SK-N-MC (cell line): ENCODE measurements at regions not wholly inside any gene's neighbourhood (a gene's known extent, or its start where the extent isn't known, plus 50 kb on each side); places are given as distances from the start of the nearest gene placed in this dataset.
"Not testable (repeated sequence)": the region's sequence is repeated elsewhere in the genome, so short reads cannot be mapped to it uniquely, and the experiment has no call there.

Source experiments
- DNase-seq: peaks from one replicate; pipeline ENCODE4 v3.0.0-alpha.2; 2011; ENCODE audit warnings: low read depth, low spot score
- H3K27ac ChIP-seq: fragments of 200-600 bp; sonication (generic); 2 replicates; pipeline ENCODE4 v1.5.1; 2016; ENCODE audit warnings: mixed run types
- H3K36me3 ChIP-seq: fragments of 200-600 bp; sonication (generic); 2 replicates; pipeline ENCODE4 v1.6.1; 2017; ENCODE audit warnings: antibody characterized with exemption, low read length, mixed read lengths; ENCODE audit not compliant: insufficient read depth
- H3K4me3 ChIP-seq: fragments of 200-600 bp; sonication (generic); 2 replicates; pipeline ENCODE4 v1.5.1; 2016
- H3K9ac ChIP-seq: fragments of 200-600 bp; sonication (generic); 2 replicates; pipeline ENCODE4 v1.8.0; 2017; ENCODE audit warnings: mixed run types, mixed read lengths; ENCODE audit not compliant: insufficient read length
- H3K9me3 ChIP-seq: fragments of 200-600 bp; sonication (generic); 2 replicates; pipeline ENCODE4 v1.6.1; 2017; ENCODE audit warnings: low read depth, mild to moderate bottlenecking, antibody characterized with exemption, low read length, moderate library complexity, mixed read lengths
- EZH2 ChIP-seq: fragments of 200-600 bp; sonication (generic); IDR thresholded peaks from one replicate; pipeline ENCODE4 v1.6.1; 2017; ENCODE audit warnings: antibody characterized with exemption
- FOXP2 ChIP-seq: optimal IDR thresholded peaks from 2 replicates; pipeline ENCODE3; 2011; ENCODE audit warnings: mild to moderate bottlenecking, moderate library complexity; ENCODE audit not compliant: insufficient read depth; ENCODE audit errors: extremely low read length, control extremely low read depth
- POLR2AphosphoS5 ChIP-seq: IDR thresholded peaks from 2 replicates; pipeline ENCODE4 v1.6.1; 2012; ENCODE audit warnings: mild to moderate bottlenecking, low read depth, low read length, borderline replicate concordance

GRCh38 chr1:67537667-67538018 lies 107.4 kb upstream of the SERBP1 start:
- DNase-seq, result no peak
- H3K9me3 ChIP-seq, result no peaks in the 10 kb centered on the region
- H3K27ac ChIP-seq, result no peak overlapping the region
- H3K4me3 ChIP-seq, result no peak overlapping the region
- H3K36me3 ChIP-seq, result no peaks in the 10 kb centered on the region
- no peak overlapping the region for H3K9ac ChIP-seq
- no peak for TF ChIP-seq POLR2AphosphoS5
- TF ChIP-seq FOXP2, result no peak
- TF ChIP-seq EZH2, result no peak

GRCh38 chr1:67540025-67540732 lies 110.0 kb upstream of the SERBP1 start:
- Histone ChIP-seq H3K4me3 (no peak overlapping the region), H3K9me3 (no peaks in the 10 kb centered on the region), H3K9ac (no peak overlapping the region), H3K36me3 (no peaks in the 10 kb centered on the region), H3K27ac (no peak overlapping the region)
- DNase-seq, result no peak
- no peak for TF ChIP-seq POLR2AphosphoS5
- TF ChIP-seq FOXP2, result no peak
- TF ChIP-seq EZH2, result no peak

- H3K9me3 ChIP-seq, result no peaks in the 10 kb centered on the region
- no peak overlapping the region for H3K4me3 ChIP-seq
- no peak overlapping the region for H3K27ac ChIP-seq
- no peak overlapping the region for H3K9ac ChIP-seq
- TF ChIP-seq FOXP2 (no peak), EZH2 (no peak), POLR2AphosphoS5 (no peak)
- no peaks in the 10 kb centered on the region for H3K36me3 ChIP-seq
- no peak for DNase-seq
Measured at GRCh38 chr1:67540733-67541125, 110.5 kb upstream of the SERBP1 start.

- Histone ChIP-seq H3K9me3 (no peaks in the 10 kb centered on the region), H3K27ac (no peak overlapping the region), H3K9ac (no peak overlapping the region), H3K4me3 (no peak overlapping the region), H3K36me3 (no peaks in the 10 kb centered on the region)
- no peak for DNase-seq
- TF ChIP-seq FOXP2 (no peak), POLR2AphosphoS5 (no peak)
Measured at GRCh38 chr1:67542747-67543146, 112.5 kb upstream of the SERBP1 start.

GRCh38 chr1:67544921-67545320 lies 114.7 kb upstream of the SERBP1 start:
- no peak overlapping the region for H3K9ac ChIP-seq
- H3K9me3 ChIP-seq, result no peaks in the 10 kb centered on the region
- TF ChIP-seq FOXP2, result no peak
- no peak for TF ChIP-seq EZH2
- TF ChIP-seq POLR2AphosphoS5, result no peak
- no peak overlapping the region for H3K27ac ChIP-seq
- DNase-seq, result no peak
- H3K36me3 ChIP-seq, result no peaks in the 10 kb centered on the region
- H3K4me3 ChIP-seq, result no peak overlapping the region

- H3K27ac ChIP-seq, result no peak overlapping the region
- H3K4me3 ChIP-seq, result no peak overlapping the region
- no peak for DNase-seq
- no peak for TF ChIP-seq POLR2AphosphoS5
- TF ChIP-seq FOXP2, result no peak
- no peak for TF ChIP-seq EZH2
- H3K36me3 ChIP-seq, result no peaks in the 10 kb centered on the region
- no peaks in the 10 kb centered on the region for H3K9me3 ChIP-seq
- H3K9ac ChIP-seq, result no peak overlapping the region
Measured at GRCh38 chr1:67545364-67545763, 115.2 kb upstream of the SERBP1 start.

- no peaks in the 10 kb centered on the region for H3K36me3 ChIP-seq
Measured at GRCh38 chr1:67551375-67551774, 121.2 kb upstream of the SERBP1 start.

GRCh38 chr1:67552336-67552759 lies 122.1 kb upstream of the SERBP1 start:
- H3K4me3 ChIP-seq, result no peak overlapping the region

More at GRCh38 chr1:67551375-67551774, 121.2 kb upstream of the SERBP1 start:
- Histone ChIP-seq H3K27ac (no peak overlapping the region), H3K9me3 (no peaks in the 10 kb centered on the region), H3K4me3 (no peak overlapping the region), H3K9ac (no peak overlapping the region)
- DNase-seq, result no peak
- TF ChIP-seq FOXP2 (no peak), EZH2 (no peak), POLR2AphosphoS5 (no peak)

GRCh38 chr1:67554204-67554603 lies 124.0 kb upstream of the SERBP1 start:
- not testable (repeated sequence) for DNase-seq, H3K36me3 ChIP-seq, H3K9me3 ChIP-seq, H3K4me3 ChIP-seq, H3K27ac ChIP-seq, H3K9ac ChIP-seq

More at GRCh38 chr1:67552336-67552759, 122.1 kb upstream of the SERBP1 start:
- H3K27ac ChIP-seq, result no peak overlapping the region
- DNase-seq, result no peak
- H3K9ac ChIP-seq, result no peak overlapping the region
- H3K36me3 ChIP-seq, result no peaks in the 10 kb centered on the region
- TF ChIP-seq FOXP2 (no peak), POLR2AphosphoS5 (no peak)
- H3K9me3 ChIP-seq, result no peaks in the 10 kb centered on the region
